ENCODE measurements at regions not wholly inside any gene's neighbourhood (a gene's known extent, or its start where the extent isn't known, plus 50 kb on each side); places are given as distances from the start of the nearest gene placed in this dataset.

- no peak for DNase-seq (ENCODE audit: low spot score)
These were observed 89.8 kb upstream of the NEUROD1 start for GRCh38 chr2:181770150-181770549.

DNA sequence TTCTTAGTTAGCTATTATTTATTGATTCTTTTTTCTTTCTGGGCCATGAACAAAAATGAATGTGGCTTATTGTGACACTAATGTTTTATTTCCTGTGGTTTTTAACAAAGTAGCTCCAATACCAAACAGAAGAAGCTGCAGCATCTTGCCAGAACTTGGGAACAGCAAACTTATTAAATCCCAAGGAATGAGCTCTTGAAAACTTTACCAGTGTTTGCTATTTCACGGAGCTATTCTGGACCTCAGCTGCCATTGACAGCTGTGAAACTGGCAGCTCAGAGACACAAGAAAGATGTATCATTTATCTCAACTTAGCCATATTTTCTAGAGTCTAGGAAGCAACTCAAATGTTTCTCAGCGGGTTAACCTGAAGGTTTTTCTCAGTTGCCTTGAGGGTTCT is 91.0 kb upstream of the NEUROD1 start:
- DNase-seq (ENCODE audit: low spot score) = no peak

DNA sequence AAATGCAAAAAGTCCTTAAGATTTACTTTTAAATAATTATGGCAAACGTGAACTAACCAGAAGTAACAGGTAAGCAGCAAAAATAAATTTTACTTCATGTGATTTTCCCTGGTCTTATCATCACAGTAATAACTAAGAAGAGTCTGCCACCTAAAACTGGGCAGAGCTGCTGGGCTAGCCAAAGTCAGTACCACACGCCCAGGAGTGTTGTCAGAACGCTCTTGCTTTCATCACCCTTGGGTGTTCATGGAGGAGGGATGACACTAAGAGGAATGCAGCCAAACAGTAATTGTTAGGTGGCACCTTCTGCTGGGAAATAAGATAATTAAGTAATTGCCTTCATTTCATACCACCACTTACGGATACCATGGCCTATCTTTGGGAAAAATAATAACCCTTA is 92.0 kb upstream of the NEUROD1 start:
- no peak for DNase-seq (ENCODE audit: low spot score)

GRCh38 chr2:181772777-181773176 is 92.5 kb upstream of the NEUROD1 start:
- DNase-seq (ENCODE audit: low spot score) = no peak

DNA sequence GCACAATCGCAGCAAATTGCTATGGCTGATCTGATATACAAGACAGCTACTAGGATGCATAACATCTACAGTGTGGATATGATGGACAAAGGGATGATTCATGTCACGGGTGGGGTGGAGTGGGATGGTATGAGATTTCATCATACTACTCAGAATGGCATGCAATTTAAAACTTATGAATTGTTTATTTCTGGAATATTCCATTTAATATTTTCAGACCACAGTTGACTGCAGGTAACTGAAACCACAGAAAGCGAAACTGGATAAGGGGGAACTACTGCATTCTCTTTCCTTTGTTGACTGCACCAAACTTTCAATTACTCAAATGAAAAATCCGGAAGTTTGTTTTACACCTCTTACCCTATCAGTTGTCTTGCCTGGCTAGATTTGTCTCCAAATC is 94.4 kb upstream of the NEUROD1 start:
- DNase-seq (ENCODE audit: low spot score) = no peak

- no peak for DNase-seq (ENCODE audit: low spot score)
These were observed 96.0 kb upstream of the NEUROD1 start for GRCh38 chr2:181776336-181776735.

DNA sequence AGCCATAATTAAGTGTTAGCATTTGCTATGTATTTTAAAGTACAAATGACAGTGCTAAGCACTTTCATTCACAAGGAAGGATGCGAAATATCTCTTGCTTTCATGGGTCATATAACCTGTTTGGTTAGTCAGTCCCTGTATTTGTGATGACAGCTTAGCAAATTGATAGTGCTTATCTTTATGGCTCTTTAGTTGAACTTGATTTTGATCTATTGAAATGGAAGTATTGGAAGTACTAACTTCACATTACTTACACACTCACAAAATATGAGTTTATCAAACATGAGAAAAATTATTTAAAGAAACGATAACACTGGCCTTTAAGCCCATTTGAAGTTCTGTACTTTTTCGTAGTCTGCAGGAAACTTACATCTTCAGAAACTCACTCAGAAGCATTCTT is 97.4 kb upstream of the NEUROD1 start:
- DNase-seq (ENCODE audit: low spot score) = no peak

GRCh38 chr2:181778621-181779201 is 98.4 kb upstream of the NEUROD1 start:
- no peak for DNase-seq (ENCODE audit: low spot score)

GRCh38 chr2:181779288-181780021 is 99.1 kb upstream of the NEUROD1 start:
- DNase-seq (ENCODE audit: low spot score) = no peak

DNA sequence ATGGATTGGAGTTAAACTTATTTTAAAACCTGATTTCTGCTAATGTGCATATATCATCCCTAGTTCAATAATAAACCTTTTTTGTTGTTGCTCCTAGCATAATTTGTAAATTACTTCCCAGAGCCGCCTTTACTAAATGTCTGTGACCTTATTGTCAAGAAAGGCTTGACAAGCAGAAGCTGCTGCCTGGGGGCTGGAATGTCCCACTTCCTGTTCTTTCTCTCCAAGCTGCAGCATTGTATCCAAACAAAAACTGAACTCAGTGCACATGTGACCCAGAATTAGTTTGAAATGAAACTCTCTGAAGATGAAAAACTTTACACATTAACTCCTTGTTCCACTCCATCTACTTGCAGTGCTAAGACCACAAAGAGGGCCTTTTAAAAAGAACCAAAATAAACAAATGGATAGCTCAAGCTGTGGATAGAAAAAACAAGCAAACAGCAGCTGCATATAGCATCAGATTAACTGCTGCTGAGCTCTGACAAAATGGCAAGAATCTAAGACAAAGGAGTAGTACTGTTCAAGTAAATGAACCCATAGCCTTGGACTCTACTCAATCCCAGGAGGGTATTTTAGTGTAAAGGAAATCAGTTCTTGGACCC is 99.8 kb upstream of the NEUROD1 start:
- DNase-seq (ENCODE audit: low spot score) = no peak

GRCh38 chr2:181780657-181781056 is 100.3 kb upstream of the NEUROD1 start:
- DNase-seq (ENCODE audit: low spot score) = no peak

DNA sequence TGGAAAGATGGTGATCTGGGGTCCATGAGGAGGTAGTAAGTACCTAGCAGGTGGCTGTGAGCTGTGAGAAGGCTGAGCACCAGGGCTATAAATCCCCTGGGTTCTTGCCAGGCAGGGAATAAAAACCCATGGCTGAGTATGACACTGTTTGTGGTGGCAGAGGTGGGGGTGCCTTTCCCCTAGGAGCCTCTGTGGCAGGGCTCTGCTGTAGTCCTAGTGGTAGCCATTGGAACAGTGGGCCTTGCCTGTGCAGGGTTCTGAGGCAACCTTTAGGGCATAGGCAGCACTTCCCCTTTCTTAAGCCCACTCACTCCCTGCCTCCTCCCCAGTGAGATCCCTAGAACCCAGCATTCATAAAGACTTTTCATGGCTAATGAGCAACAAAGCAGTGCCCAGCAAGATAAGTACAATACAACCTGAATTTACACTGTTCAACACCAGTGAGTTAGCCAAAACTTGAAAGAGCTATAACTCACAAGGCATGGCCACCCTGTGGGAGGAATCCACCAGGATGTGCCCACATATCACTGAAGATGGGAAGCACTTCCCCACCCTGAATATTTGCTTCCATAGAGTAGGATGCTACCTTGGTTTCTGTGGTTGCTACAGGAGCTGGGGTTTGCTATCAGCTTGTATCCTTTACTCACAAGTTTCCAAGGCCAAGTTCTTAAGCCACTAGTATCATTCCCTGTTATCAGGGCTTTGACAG is 100.9 kb upstream of the NEUROD1 start:
- no peak for DNase-seq (ENCODE audit: low spot score)

DNA sequence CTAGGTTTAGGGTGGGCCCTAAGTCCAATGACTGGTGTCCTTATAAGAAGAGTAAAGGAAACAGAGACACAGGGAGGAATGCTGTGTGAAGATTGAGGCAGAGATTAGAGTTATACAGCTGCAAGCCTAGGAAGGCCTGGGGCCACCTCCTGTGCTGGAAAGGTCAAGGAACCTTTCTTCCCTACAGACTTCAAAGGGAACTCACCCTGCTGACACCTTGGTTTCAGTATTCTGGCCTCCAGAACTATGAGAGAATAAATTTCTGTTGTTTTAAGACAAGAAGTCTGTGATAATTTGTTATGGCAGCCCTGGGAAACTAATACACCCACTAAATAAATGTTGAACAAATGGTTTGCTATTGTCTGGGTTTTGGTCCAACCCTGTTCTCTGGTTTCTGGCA is 102.3 kb upstream of the NEUROD1 start:
- no peak for DNase-seq (ENCODE audit: low spot score)

- DNase-seq (ENCODE audit: low spot score) = no peak
These were observed 104.2 kb upstream of the NEUROD1 start for GRCh38 chr2:181784556-181784955.

DNA sequence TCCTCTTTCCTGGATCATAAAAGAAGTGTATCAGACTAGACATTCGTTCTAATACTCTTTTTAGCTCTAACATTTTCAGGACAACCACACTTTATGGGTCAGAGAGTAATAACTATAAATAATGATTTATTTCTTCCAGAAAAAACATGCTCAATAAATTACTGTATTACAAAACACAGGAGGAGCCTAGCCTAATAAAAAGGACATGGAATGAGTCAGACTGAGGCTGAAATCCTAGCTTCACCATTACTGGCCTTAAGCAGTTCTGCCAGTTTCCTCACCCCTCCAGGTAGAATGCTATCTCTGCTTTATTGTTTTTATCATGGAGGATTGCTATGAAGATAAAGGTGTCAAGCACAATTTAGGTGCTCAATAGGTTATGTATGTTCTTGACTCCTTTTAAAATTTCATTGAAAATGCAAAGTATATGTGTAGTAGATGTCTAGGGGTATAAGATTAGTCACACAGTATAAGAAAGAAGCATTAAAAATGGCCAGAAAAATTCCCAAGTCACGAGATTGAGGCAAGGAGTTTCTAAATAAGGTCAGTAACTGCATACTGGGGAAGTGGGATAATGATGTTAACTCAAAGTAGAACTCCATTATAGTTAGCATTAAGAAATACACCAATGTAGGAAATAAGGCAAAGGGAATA is 105.5 kb upstream of the NEUROD1 start:
- DNase-seq (ENCODE audit: low spot score) = no peak

- DNase-seq (ENCODE audit: low spot score) = no peak
These were observed 104.9 kb upstream of the ITPRID2 start for GRCh38 chr2:181786371-181787228.

- no peak for DNase-seq (ENCODE audit: low spot score)
These were observed 104.1 kb upstream of the ITPRID2 start for GRCh38 chr2:181787310-181788048.

- DNase-seq (ENCODE audit: low spot score) = no peak
These were observed 102.5 kb upstream of the ITPRID2 start for GRCh38 chr2:181788897-181789555.

DNA sequence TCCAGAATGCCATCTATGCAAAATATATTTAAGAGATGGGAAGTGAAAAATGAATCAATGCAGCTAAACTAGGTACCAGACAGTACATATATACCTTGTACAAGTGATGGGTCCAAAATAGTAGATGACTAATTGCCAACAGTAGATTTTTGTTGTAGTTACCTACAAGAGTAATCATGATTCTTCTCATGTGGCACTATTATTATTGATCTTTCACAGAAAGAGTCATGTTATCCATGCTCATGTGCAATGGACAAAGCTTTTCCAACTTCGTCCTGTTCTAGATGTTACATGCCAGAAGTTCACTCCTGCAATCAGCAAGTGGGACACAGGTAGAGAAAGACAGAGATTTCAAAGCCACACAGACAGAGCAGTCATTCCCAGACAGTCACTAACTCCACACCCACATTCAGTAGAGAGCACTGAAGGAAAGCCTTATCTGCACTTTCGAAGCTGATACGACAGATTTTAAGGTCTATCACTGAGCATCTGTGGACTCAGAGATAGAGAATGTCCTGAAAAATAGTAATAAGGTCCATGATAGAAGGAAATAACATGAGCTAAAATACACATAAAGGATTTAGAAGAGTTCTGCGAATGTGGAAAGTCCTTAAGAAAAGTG is 101.6 kb upstream of the ITPRID2 start:
- DNase-seq (ENCODE audit: low spot score) = no peak

Data from kidney capillary endothelial cell (primary cell).